Suprapubic skin (tissue), 4 donors: ENCODE measurements at regions not wholly inside any gene's neighbourhood (a gene's known extent, or its start where the extent isn't known, plus 50 kb on each side); places are given as distances from the start of the nearest gene placed in this dataset.

ENCODE experiments used
- DNase-seq, 2 donors: peaks; one replicate each; pipeline ENCODE4 v3.0.0-alpha.2; 2019; ENCODE audit warnings: low spot score in 2 of 2
- H3K27ac ChIP-seq: fragments of 200-600 bp; sonication (generic); one replicate; pipeline ENCODE4 v1.5.1; 2019
- H3K27me3 ChIP-seq: fragments of 200-600 bp; sonication (generic); one replicate; pipeline ENCODE4 v1.5.1; 2019
- H3K36me3 ChIP-seq: fragments of 200-600 bp; sonication (generic); one replicate; pipeline ENCODE4 v1.5.1; 2019
- H3K4me1 ChIP-seq: fragments of 200-600 bp; sonication (generic); one replicate; pipeline ENCODE4 v1.5.1; 2019
- H3K4me3 ChIP-seq: fragments of 200-600 bp; sonication (generic); one replicate; pipeline ENCODE4 v1.5.1; 2019; ENCODE audit warnings: mild to moderate bottlenecking
- H3K9me3 ChIP-seq: fragments of 200-600 bp; sonication (generic); one replicate; pipeline ENCODE4 v1.5.1; 2019
- EP300 ChIP-seq: sonication (generic); formaldehyde crosslinking; IDR thresholded peaks from one replicate; pipeline ENCODE4 v1.6.1; 2017; ENCODE audit warnings: antibody characterized with exemption
- POLR2A ChIP-seq, 2 donors: fragments of 450-650 bp; IDR thresholded peaks; one replicate each; pipeline ENCODE4 v1.6.1; 2017; ENCODE audit warnings: antibody characterized with exemption in 2 of 2, mild to moderate bottlenecking in 2 of 2, moderate library complexity in 2 of 2
- POLR2AphosphoS5 ChIP-seq, 3 donors: sonication (generic); formaldehyde crosslinking; IDR thresholded peaks; one replicate each; pipeline ENCODE4 v1.6.1; 2017; ENCODE audit warnings: antibody characterized with exemption in 3 of 3
- WGBS: methylation state at CpG from one replicate; pipeline ENCODE4 v1.1.5; 2018; 5-methylcytosine and 5-hydroxymethylcytosine counted together
- TF ChIP-seq, protein P1 (sequence below), 2 donors: fragments of 200-600 bp in 1 of 2; fragments of 450-650 bp in 1 of 2; sonication (generic) in 1 of 2; IDR thresholded peaks; one replicate each; pipeline ENCODE4 v1.5.1; 2016 to 2019; ENCODE audit warnings: antibody characterized with exemption in 2 of 2, mild to moderate bottlenecking in 1 of 2, moderate library complexity in 1 of 2

- Histone ChIP-seq H3K4me3 (no peak overlapping the region), H3K36me3 (no peaks in the 10 kb centered on the region), H3K9me3 (peaks cover 4% of the 10 kb centered on the region), H3K4me1 (peaks cover 8% of the 10 kb centered on the region), H3K27ac (no peak overlapping the region), H3K27me3 (no peaks in the 10 kb centered on the region)
- DNase-seq = no peak
- TF ChIP-seq EP300 (no peak), POLR2A (IDR thresholded peaks at IDR 0.05) (no peak), POLR2AphosphoS5 (IDR thresholded peaks at IDR 0.05) (no peak)
- TF ChIP-seq, protein P1, sequence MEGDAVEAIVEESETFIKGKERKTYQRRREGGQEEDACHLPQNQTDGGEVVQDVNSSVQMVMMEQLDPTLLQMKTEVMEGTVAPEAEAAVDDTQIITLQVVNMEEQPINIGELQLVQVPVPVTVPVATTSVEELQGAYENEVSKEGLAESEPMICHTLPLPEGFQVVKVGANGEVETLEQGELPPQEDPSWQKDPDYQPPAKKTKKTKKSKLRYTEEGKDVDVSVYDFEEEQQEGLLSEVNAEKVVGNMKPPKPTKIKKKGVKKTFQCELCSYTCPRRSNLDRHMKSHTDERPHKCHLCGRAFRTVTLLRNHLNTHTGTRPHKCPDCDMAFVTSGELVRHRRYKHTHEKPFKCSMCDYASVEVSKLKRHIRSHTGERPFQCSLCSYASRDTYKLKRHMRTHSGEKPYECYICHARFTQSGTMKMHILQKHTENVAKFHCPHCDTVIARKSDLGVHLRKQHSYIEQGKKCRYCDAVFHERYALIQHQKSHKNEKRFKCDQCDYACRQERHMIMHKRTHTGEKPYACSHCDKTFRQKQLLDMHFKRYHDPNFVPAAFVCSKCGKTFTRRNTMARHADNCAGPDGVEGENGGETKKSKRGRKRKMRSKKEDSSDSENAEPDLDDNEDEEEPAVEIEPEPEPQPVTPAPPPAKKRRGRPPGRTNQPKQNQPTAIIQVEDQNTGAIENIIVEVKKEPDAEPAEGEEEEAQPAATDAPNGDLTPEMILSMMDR (IDR thresholded peaks at IDR 0.05) = no peak
- 83% methylated on average over 2 of the region's 2 CpGs for WGBS
Observed at GRCh38 chr2:129256642-129257041, 722.8 kb upstream of the RAB6C start.

DNA sequence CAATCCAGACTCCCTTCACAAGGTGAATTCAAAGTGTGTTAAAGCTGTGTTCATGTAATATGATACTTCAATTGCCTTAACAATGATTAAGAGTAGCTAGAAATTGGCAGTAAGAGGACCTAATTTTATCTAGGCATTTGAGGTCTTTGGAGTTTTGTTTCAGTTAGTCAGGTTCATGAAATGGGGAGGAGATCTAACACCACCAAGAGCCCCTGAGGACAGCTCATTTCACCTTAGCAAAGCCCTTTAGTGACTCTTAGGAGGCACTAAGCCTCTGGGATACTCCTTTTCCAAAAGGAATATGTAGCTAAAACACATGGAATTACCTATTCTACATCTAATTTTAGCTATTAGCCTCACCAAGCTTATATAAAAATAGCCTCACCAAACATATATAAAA, 716.5 kb upstream of the RAB6C start:
- no peak for DNase-seq
- no peak overlapping the region for H3K4me3 ChIP-seq
- TF ChIP-seq EP300 = no peak
- TF ChIP-seq POLR2AphosphoS5 (IDR thresholded peaks at IDR 0.05) = no peak
- TF ChIP-seq POLR2A (IDR thresholded peaks at IDR 0.05) = no peak
- TF ChIP-seq, protein P1 (IDR thresholded peaks at IDR 0.05) = no peak
- H3K4me1 ChIP-seq = no peaks in the 10 kb centered on the region
- H3K27me3 ChIP-seq = no peaks in the 10 kb centered on the region
- peaks cover 13% of the 10 kb centered on the region for H3K9me3 ChIP-seq
- no peaks in the 10 kb centered on the region for H3K36me3 ChIP-seq
- H3K27ac ChIP-seq = no peak overlapping the region

DNA sequence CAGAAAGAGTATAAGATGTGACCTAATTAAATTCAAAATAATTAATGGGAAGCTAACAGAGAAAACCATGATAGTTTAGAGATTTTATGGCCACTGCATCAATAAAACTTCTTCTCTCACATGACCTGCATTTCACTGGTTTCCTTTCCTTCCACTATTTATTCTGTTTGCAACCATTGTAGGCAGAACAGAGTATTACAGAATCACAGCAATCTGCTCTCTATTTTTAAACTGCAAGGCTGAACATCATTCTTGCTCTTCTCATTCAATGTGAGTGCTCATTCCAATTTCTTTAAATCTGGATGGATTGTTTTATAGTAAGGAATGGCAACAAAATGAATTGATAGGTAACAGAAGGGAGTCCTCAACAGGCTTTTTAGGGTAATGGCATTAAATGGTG, 715.5 kb upstream of the RAB6C start:
- DNase-seq = no peak
- Histone ChIP-seq H3K36me3 (no peaks in the 10 kb centered on the region), H3K27ac (no peak overlapping the region), H3K9me3 (peaks cover 13% of the 10 kb centered on the region), H3K27me3 (no peaks in the 10 kb centered on the region), H3K4me3 (no peak overlapping the region), H3K4me1 (no peaks in the 10 kb centered on the region)
- TF ChIP-seq EP300 (no peak), POLR2A (IDR thresholded peaks at IDR 0.05) (no peak), POLR2AphosphoS5 (IDR thresholded peaks at IDR 0.05) (no peak)
- TF ChIP-seq, protein P1 (IDR thresholded peaks at IDR 0.05) = no peak

DNA sequence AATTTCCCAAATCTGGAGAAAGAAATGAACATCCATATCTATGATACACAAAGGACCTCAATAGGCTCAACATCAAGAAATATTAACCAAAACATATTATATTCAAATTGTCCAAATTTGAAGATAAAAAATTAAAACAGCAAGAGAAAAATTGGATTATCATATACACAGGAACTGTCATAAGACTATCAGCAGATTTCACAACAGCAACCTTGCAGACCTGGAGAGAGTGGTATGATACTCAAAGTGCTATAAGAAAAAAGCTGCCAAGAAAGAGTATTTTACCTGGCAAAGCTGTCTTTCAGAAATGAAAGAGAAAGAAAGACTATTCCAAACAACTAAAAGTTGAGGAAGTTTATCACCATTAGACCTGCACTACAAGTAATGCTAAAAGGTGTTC, 711.9 kb upstream of the RAB6C start:
- TF ChIP-seq POLR2AphosphoS5 (IDR thresholded peaks at IDR 0.05) (no peak), POLR2A (IDR thresholded peaks at IDR 0.05) (no peak), EP300 (no peak)
- TF ChIP-seq, protein P1 (IDR thresholded peaks at IDR 0.05) = no peak
- Histone ChIP-seq H3K9me3 (peaks cover 9% of the 10 kb centered on the region), H3K4me3 (no peak overlapping the region), H3K27ac (no peak overlapping the region), H3K4me1 (no peaks in the 10 kb centered on the region), H3K27me3 (no peaks in the 10 kb centered on the region), H3K36me3 (no peaks in the 10 kb centered on the region)
- DNase-seq = no peak

- 81% methylated on average over 7 of the region's 8 CpGs for WGBS
- no peaks in the 10 kb centered on the region for H3K4me1 ChIP-seq
- no peaks in the 10 kb centered on the region for H3K9me3 ChIP-seq
- no peaks in the 10 kb centered on the region for H3K36me3 ChIP-seq
- TF ChIP-seq POLR2A (IDR thresholded peaks at IDR 0.05) (no peak), POLR2AphosphoS5 (IDR thresholded peaks at IDR 0.05) (no peak), EP300 (no peak)
- TF ChIP-seq, protein P1 (IDR thresholded peaks at IDR 0.05) = no peak
- H3K4me3 ChIP-seq = no peak overlapping the region
- no peaks in the 10 kb centered on the region for H3K27me3 ChIP-seq
- no peak for DNase-seq
- H3K27ac ChIP-seq = no peak overlapping the region
Observed at GRCh38 chr2:129273266-129274037, 706.0 kb upstream of the RAB6C start.
